ENCODE measurements at regions not wholly inside any gene's neighbourhood (a gene's known extent, or its start where the extent isn't known, plus 50 kb on each side); places are given as distances from the start of the nearest gene placed in this dataset.

DNA sequence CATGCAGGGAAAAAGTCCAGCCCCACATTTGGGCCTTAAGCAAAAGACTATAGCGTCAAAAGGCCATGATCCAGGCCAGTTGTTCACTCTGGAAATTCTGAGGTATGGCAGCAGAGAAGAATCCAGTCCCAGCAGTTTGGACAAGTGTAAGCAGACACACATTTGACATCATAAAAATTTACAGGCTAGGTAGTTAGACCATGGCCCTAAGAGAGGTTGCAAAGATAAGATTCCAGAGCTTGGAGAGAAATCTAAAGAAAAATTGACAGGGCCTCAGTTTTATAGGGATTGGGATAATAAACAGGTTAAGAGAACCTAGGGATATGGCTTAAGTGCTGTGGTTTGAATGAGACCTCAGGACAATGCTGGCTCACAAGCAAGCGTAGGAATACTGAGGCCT, 884.4 kb upstream of the SORCS1 start:
- H3K9ac ChIP-seq (ENCODE audit: low read depth, low read length): no peak overlapping the region
- no peak overlapping the region for H4K5ac ChIP-seq (ENCODE audit: low read depth, low read length)
- POLR2A ChIA-PET (ENCODE audit: unreplicated experiment): no interaction called here
- CTCF ChIA-PET: no interaction called here
- H3K27me3 ChIP-seq (ENCODE audit: control insufficient read depth, insufficient read depth, low read length): no peaks in the 10 kb centered on the region
- no peak overlapping the region for H3K18ac ChIP-seq (ENCODE audit: low read depth, low read length)
- H3K4me2 ChIP-seq (ENCODE audit: low read depth, low read length): no peak overlapping the region
- ATAC-seq (ENCODE audit: low read depth) (no peak), DNase-seq (no peak)
- no peak overlapping the region for H2BK15ac ChIP-seq (ENCODE audit: low read depth, low read length)
- H4K91ac ChIP-seq (ENCODE audit: insufficient read depth, low read depth, low read length): no peak overlapping the region
- H3K36me3 ChIP-seq (ENCODE audit: control insufficient read depth, insufficient read depth, low read length): no peaks in the 10 kb centered on the region
- no peak overlapping the region for H2BK5ac ChIP-seq (ENCODE audit: low read depth, low read length, poor library complexity, severe bottlenecking)
- dilution Hi-C loops (cut with HindIII; ENCODE audit: low sequenced_read_pairs, unreplicated experiment): no loop called here
- H4K20me1 ChIP-seq (ENCODE audit: insufficient read depth, low read length): no peaks in the 10 kb centered on the region
- H2AFZ ChIP-seq (replicated peaks; ENCODE audit: low read length, poor library complexity): no peak overlapping the region
- H2AK9ac ChIP-seq (replicated peaks; ENCODE audit: low read depth, low read length, poor library complexity): no peak overlapping the region
- no peaks in the 10 kb centered on the region for H3K9me1 ChIP-seq (ENCODE audit: insufficient read depth, low read length)
- no peak overlapping the region for H3K14ac ChIP-seq (replicated peaks; ENCODE audit: low read depth, low read length)
- H4K8ac ChIP-seq (ENCODE audit: low read depth in 2 of 2, low read length in 2 of 2): no peak overlapping the region
- no peak overlapping the region for H3K56ac ChIP-seq (ENCODE audit: extremely low read depth, insufficient read depth, low read length)
- H3K27ac ChIP-seq (ENCODE audit: insufficient read depth, low read length): no peak overlapping the region
- in situ Hi-C loops (cut with MboI; ENCODE audit: low sequenced_read_pairs): no loop called here
- intact Hi-C loops (cut with micrococcal nuclease): no loop called here
- 60% methylated on average over 1 of the region's 2 CpGs; no CpG with 5 or more reads in 1 of the 2 experiments for WGBS, 2 experiments (ENCODE audit: extremely low coverage in 2 of 2, insufficient read length in 1 of 2)
- H3K23ac ChIP-seq (ENCODE audit: low read depth, low read length): no peak overlapping the region
- no peak overlapping the region for H2AK5ac ChIP-seq (ENCODE audit: low read depth, low read length)
- BruUV-seq (replicated peaks): no TSS peak
- H3K79me1 ChIP-seq (ENCODE audit: low read depth in 1 of 2, low read length in 2 of 2): no peaks in the 10 kb centered on the region
- H3K9me3 ChIP-seq (ENCODE audit: control insufficient read depth, insufficient read depth, low read length): peaks cover 8% of the 10 kb centered on the region
- H2BK120ac ChIP-seq (ENCODE audit: low read depth, low read length): no peak overlapping the region
- H3K4me3 ChIP-seq (ENCODE audit: insufficient read depth, low read depth, low read length): no peak overlapping the region
- no peak overlapping the region for H2BK20ac ChIP-seq (ENCODE audit: low read depth, low read length)
- TF ChIP-seq, protein P1, sequence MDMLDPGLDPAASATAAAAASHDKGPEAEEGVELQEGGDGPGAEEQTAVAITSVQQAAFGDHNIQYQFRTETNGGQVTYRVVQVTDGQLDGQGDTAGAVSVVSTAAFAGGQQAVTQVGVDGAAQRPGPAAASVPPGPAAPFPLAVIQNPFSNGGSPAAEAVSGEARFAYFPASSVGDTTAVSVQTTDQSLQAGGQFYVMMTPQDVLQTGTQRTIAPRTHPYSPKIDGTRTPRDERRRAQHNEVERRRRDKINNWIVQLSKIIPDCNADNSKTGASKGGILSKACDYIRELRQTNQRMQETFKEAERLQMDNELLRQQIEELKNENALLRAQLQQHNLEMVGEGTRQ (IDR thresholded peaks at IDR 0.05; ENCODE audit: low read depth, low read length): no peak
- TF ChIP-seq NFE2L2 (IDR thresholded peaks at IDR 0.05; ENCODE audit: low read depth, low read length) (no peak), CEBPB (IDR thresholded peaks at IDR 0.05; ENCODE audit: low read depth, low read length) (no peak), RAD21 (IDR thresholded peaks at IDR 0.05; ENCODE audit: low read length) (no peak), MAFK (IDR thresholded peaks at IDR 0.05; ENCODE audit: low read depth, low read length) (no peak), SMC3 (IDR thresholded peaks at IDR 0.05; ENCODE audit: low read depth, low read length) (no peak), CHD1 (IDR thresholded peaks at IDR 0.05; ENCODE audit: low read depth, low read length) (no peak)
- no peaks in the 10 kb centered on the region for H3K4me1 ChIP-seq (ENCODE audit: control insufficient read depth, insufficient read depth, low read length)
- no peak overlapping the region for H3K4ac ChIP-seq (ENCODE audit: low read depth, low read length)

All from IMR-90 (cell line).